OCI-LY7 (cell line): ENCODE measurements at regions not wholly inside any gene's neighbourhood (a gene's known extent, or its start where the extent isn't known, plus 50 kb on each side); places are given as distances from the start of the nearest gene placed in this dataset.

Experiments used
- EZH2phosphoT487 ChIP-seq: fragments of 200-600 bp; sonication (generic); IDR thresholded peaks from 2 replicates; pipeline ENCODE4 v1.6.1; 2018; ENCODE audit warnings: low read depth, borderline replicate concordance, mild to moderate bottlenecking, mixed run types, antibody characterized with exemption, low read length, moderate library complexity, mixed read lengths
- TF ChIP-seq, protein P1 (sequence below): fragments of 200-600 bp; sonication (generic); conservative IDR thresholded peaks from 2 replicates; pipeline ENCODE4 v1.5.1; 2014; ENCODE audit warnings: mild to moderate bottlenecking, antibody characterized with exemption, low read length, moderate library complexity, mixed read lengths

DNA sequence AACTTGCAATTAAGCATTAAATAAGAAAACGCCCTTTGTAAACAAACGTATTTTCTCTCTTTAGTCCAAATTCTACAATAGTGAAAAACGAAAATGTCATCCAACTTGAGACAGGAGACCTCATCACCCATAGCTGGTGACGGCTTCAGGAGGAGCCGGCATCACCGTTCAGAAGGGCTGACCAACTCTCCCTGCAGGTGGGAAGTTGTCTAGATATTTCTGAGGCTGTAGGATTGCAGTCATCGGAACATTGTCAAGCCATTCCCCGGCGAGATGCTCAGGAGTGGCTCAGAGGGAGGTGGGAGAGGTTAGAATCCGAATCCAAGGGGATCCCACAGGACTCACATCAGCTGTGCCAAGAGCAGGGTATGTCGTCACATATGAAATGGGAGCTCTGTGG lies 76.7 kb downstream of the RBFOX3 start:
- TF ChIP-seq, protein P1, sequence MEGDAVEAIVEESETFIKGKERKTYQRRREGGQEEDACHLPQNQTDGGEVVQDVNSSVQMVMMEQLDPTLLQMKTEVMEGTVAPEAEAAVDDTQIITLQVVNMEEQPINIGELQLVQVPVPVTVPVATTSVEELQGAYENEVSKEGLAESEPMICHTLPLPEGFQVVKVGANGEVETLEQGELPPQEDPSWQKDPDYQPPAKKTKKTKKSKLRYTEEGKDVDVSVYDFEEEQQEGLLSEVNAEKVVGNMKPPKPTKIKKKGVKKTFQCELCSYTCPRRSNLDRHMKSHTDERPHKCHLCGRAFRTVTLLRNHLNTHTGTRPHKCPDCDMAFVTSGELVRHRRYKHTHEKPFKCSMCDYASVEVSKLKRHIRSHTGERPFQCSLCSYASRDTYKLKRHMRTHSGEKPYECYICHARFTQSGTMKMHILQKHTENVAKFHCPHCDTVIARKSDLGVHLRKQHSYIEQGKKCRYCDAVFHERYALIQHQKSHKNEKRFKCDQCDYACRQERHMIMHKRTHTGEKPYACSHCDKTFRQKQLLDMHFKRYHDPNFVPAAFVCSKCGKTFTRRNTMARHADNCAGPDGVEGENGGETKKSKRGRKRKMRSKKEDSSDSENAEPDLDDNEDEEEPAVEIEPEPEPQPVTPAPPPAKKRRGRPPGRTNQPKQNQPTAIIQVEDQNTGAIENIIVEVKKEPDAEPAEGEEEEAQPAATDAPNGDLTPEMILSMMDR = no peak
- TF ChIP-seq EZH2phosphoT487 = no peak
